Breast epithelium (tissue), 3 donors: ENCODE measurements at regions not wholly inside any gene's neighbourhood (a gene's known extent, or its start where the extent isn't known, plus 50 kb on each side); places are given as distances from the start of the nearest gene placed in this dataset.

Experiments
- CTCF ChIP-seq, 3 donors: fragments of 450-650 bp; IDR thresholded peaks; one replicate each; pipeline ENCODE4 v1.5.1; 2016 to 2017; ENCODE audit warnings: antibody characterized with exemption in 3 of 3, mild to moderate bottlenecking in 3 of 3, moderate library complexity in 3 of 3
- POLR2A ChIP-seq: fragments of 450-650 bp; IDR thresholded peaks from one replicate; pipeline ENCODE4 v1.6.1; 2016; ENCODE audit warnings: antibody characterized with exemption, mild to moderate bottlenecking, moderate library complexity
- POLR2AphosphoS5 ChIP-seq, 3 donors: sonication (generic); formaldehyde crosslinking; IDR thresholded peaks; one replicate each; pipeline ENCODE4 v1.6.1; 2017; ENCODE audit warnings: antibody characterized with exemption in 3 of 3

DNA sequence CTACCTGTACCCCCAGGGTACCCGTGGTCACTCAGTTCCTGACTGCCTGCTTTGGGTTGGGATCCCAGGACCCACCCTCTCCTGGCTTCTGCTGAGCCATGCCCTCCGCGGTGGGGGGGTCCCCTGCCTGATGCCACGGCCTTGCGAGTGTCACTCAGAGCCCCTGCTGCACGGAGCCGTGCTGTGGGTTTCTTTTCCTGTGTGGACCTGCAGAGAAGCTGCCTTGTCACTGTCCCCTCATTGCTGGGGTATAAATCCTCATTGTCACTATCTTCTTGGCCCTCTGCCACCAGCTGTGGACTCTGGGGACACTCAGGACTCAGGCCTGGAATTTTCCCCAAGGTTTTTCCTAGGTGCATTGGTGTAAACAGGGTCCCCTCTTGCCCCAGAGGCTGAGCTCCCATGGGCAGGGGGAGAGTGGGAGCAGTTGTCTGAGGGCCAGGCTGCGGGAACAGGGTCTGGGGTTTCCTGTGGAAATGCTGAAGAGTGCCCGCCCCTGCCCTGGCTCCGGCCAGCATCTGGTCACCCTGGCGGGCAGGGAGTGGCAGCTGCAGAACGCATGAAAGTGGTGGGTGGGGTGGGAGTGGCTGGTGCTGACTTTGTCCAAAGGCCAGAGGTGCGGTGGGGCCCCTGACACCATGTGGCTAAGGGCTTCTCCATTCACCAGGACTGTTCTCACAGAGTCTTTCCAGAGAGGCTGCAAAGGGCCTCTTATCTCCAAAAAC, 191.7 kb downstream of the GOLGA6L6 start:
- TF ChIP-seq CTCF (IDR thresholded peaks at IDR 0.05) (no peak), POLR2AphosphoS5 (IDR thresholded peaks at IDR 0.05) (no peak), POLR2A (no peak)
